GM12878 (cell line): ENCODE measurements at regions not wholly inside any gene's neighbourhood (a gene's known extent, or its start where the extent isn't known, plus 50 kb on each side); places are given as distances from the start of the nearest gene placed in this dataset.

ENCODE experiments used
- ATAC-seq: fragments of 200-7000 bp; cut with Tn5 transposase; 3 replicates; pipeline ENCODE4 v1.9.1; 2020; ENCODE audit warnings: mild to moderate bottlenecking, moderate library complexity
- BruUV-seq: library from RNA; stranded (reverse); fragments of 400-500 nt; replicated peaks from 2 replicates; lab custom pipeline; 2021; lab: Mats Ljungman, UMichigan
- CTCF ChIA-PET: fragments of 300-600 bp; sonication (Branson Sonifier 250); formaldehyde crosslinking; extraction: SDS; loops from one replicate; lab custom pipeline; 2021; ENCODE audit warnings: inconsistent platforms; lab: Yijun Ruan, JAX
- POLR2A ChIA-PET: fragments of 350-600 bp; formaldehyde crosslinking; extraction: SDS; loops from one replicate; lab custom pipeline; 2021; ENCODE audit warnings: inconsistent platforms; lab: Charles Lee
- RAD21 ChIA-PET: fragments of 300-600 bp; sonication (Branson Sonifier 250); formaldehyde crosslinking; loops from one replicate; lab custom pipeline; 2023; ENCODE audit warnings: antibody characterized with exemption; ENCODE audit not compliant: unreplicated experiment; lab: Charles Lee
- SMC1A ChIA-PET: fragments of 300-600 bp; sonication (Branson Sonifier 250); formaldehyde crosslinking; loops from one replicate; lab custom pipeline; 2023; ENCODE audit not compliant: unreplicated experiment, uncharacterized antibody; lab: Charles Lee
- DNase-seq: peaks from one replicate; pipeline ENCODE4 v3.0.0-alpha.2; 2011; ENCODE audit warnings: low read depth, low spot score
- FAIRE-seq: peaks from 3 replicates; lab custom pipeline; 2011; peaks lifted over from hg19 to GRCh38; lab: Jason Lieb, UNC
- H2AFZ ChIP-seq: 2 replicates; pipeline ENCODE4 v1.6.0; 2011; ENCODE audit warnings: low read depth, low read length, control low read depth; ENCODE audit not compliant: control insufficient read depth
- H3K27ac ChIP-seq: 2 replicates; pipeline ENCODE4 v1.5.1; 2011; ENCODE audit warnings: control low read depth; ENCODE audit not compliant: control insufficient read depth, insufficient read depth
- H3K27me3 ChIP-seq, 2 experiments: replicated peaks in 1 of 2; 2 replicates each; pipeline versions ENCODE4 v1.6.0 to v1.6.1; 2011; ENCODE audit warnings: low read length in 1 of 2; ENCODE audit not compliant: control insufficient read depth in 2 of 2, insufficient read depth in 2 of 2
- H3K36me3 ChIP-seq, 2 experiments: 2 replicates each; pipeline ENCODE4 v1.5.1; 2011; ENCODE audit warnings: low read length in 1 of 2; ENCODE audit not compliant: control insufficient read depth in 2 of 2, insufficient read depth in 2 of 2
- H3K4me1 ChIP-seq: 2 replicates; pipeline ENCODE4 v1.6.1; 2011; ENCODE audit warnings: mild to moderate bottlenecking, low read length, moderate library complexity, mixed read lengths; ENCODE audit not compliant: control insufficient read depth, insufficient read depth
- H3K4me2 ChIP-seq: 2 replicates; pipeline ENCODE4 v1.6.0; 2011; ENCODE audit warnings: control low read depth; ENCODE audit not compliant: control insufficient read depth, insufficient read depth
- H3K4me3 ChIP-seq: fragments of 200-600 bp; sonication (generic); 2 replicates; pipeline ENCODE4 v1.5.1; 2016
- H3K79me2 ChIP-seq: 2 replicates; pipeline ENCODE4 v1.6.0; 2011; ENCODE audit warnings: low read length; ENCODE audit not compliant: control insufficient read depth, insufficient read depth
- H3K9ac ChIP-seq: 2 replicates; pipeline ENCODE4 v1.8.0; 2011; ENCODE audit warnings: low read length, control low read depth, mixed read lengths; ENCODE audit not compliant: control insufficient read depth, insufficient read depth
- H3K9me3 ChIP-seq: replicated peaks from 3 replicates; pipeline ENCODE4 v1.5.1; 2011; ENCODE audit warnings: mild to moderate bottlenecking, low read length; ENCODE audit not compliant: control insufficient read depth, insufficient read depth
- H4K20me1 ChIP-seq: 2 replicates; pipeline ENCODE4 v1.6.0; 2011; ENCODE audit not compliant: control insufficient read depth, insufficient read depth
- CHD2 ChIP-seq: IDR thresholded peaks from 2 replicates; pipeline ENCODE4 v1.6.1; 2011; ENCODE audit warnings: low read depth, low read length, improper control_type of control experiment, borderline replicate concordance
- IKZF1 ChIP-seq: fragments of 450-650 bp; conservative IDR thresholded peaks from 2 replicates; pipeline ENCODE4 v1.6.1; 2017; ENCODE audit warnings: antibody characterized with exemption, mild to moderate bottlenecking
- NFIC ChIP-seq: IDR thresholded peaks from 2 replicates; pipeline ENCODE4 v1.6.1; 2012; ENCODE audit warnings: low read depth, mild to moderate bottlenecking, inconsistent platforms, low read length, moderate library complexity
- NFYB ChIP-seq: IDR thresholded peaks from 2 replicates; pipeline ENCODE4 v1.6.1; 2011; ENCODE audit warnings: low read depth, mild to moderate bottlenecking, low read length, improper control_type of control experiment, moderate library complexity; ENCODE audit not compliant: insufficient read depth
- NR2C1 ChIP-seq: fragments of 450-650 bp; IDR thresholded peaks from 2 replicates; pipeline ENCODE4 v1.6.1; 2017; ENCODE audit warnings: antibody characterized with exemption, mild to moderate bottlenecking, moderate library complexity
- PKNOX1 ChIP-seq: fragments of 450-650 bp; IDR thresholded peaks from 2 replicates; pipeline ENCODE4 v1.6.1; 2016; ENCODE audit warnings: mild to moderate bottlenecking
- RELB ChIP-seq: fragments of 450-650 bp; IDR thresholded peaks from 2 replicates; pipeline ENCODE4 v1.6.1; 2017; ENCODE audit warnings: low read depth, mild to moderate bottlenecking, moderate library complexity
- SIN3A ChIP-seq: IDR thresholded peaks from 2 replicates; pipeline ENCODE4 v1.6.1; 2012; ENCODE audit warnings: low read depth, low read length, improper control_type of control experiment
- SKIL ChIP-seq: fragments of 450-650 bp; IDR thresholded peaks from 2 replicates; pipeline ENCODE4 v1.6.1; 2017; ENCODE audit warnings: mild to moderate bottlenecking, low read depth, inconsistent platforms; ENCODE audit not compliant: poor library complexity, severe bottlenecking
- TCF7 ChIP-seq: IDR thresholded peaks from 2 replicates; pipeline ENCODE4 v1.6.1; 2014; ENCODE audit warnings: antibody characterized with exemption, borderline replicate concordance
- ZNF274 ChIP-seq: IDR thresholded peaks from one replicate; pipeline ENCODE4 v1.8.0; 2011; ENCODE audit not compliant: insufficient read length, insufficient read depth
- WGBS: methylation state at CpG from one replicate; pipeline ENCODE4 v1.1.6; 2016; ENCODE audit warnings: low lambda C conversion rate; ENCODE audit not compliant: insufficient replicate concordance, insufficient coverage; ENCODE audit errors: missing lambda C conversion rate; 5-methylcytosine and 5-hydroxymethylcytosine counted together
- in situ Hi-C: fragments of 300-500 bp; cut with MboI; formaldehyde crosslinking; loops from 9 replicates; pipeline ENCODE4 v1.14.3; 2018; ENCODE audit warnings: mixed read lengths
- intact Hi-C: fragments of 100-400 bp; cut with micrococcal nuclease; formaldehyde crosslinking; loops from one replicate; pipeline ENCODE4 v1.14.2; 2022; ENCODE audit not compliant: unreplicated experiment
- TF ChIP-seq, protein P1 (sequence below): fragments of 450-650 bp; IDR thresholded peaks from 2 replicates; pipeline ENCODE4 v1.6.1; 2017; ENCODE audit warnings: mild to moderate bottlenecking

- no peak overlapping the region for H3K4me2 ChIP-seq
- CTCF ChIA-PET, result no interaction called here
- WGBS, result 0% methylated on average over 4 of the region's 4 CpGs
- no peak overlapping the region for H3K4me3 ChIP-seq
- POLR2A ChIA-PET, result no interaction called here
- no peaks in the 10 kb centered on the region for H3K79me2 ChIP-seq
- no peak for ATAC-seq
- H3K27ac ChIP-seq, result no peak overlapping the region
- intact Hi-C loops (no loop called here), in situ Hi-C loops (no loop called here)
- TF ChIP-seq RELB (no peak), PKNOX1 (peak; percentile 35; the same call in 1 of the 2 replicates)
- no peaks in the 10 kb centered on the region; the same call in 2 of the 3 replicates for H3K9me3 ChIP-seq
- no peak for FAIRE-seq
- H3K27me3 ChIP-seq, result no peaks in the 10 kb centered on the region
- SMC1A ChIA-PET, result no interaction called here
- BruUV-seq, result no TSS peak
- no peak overlapping the region for H3K9ac ChIP-seq
- no peaks in the 10 kb centered on the region for H4K20me1 ChIP-seq
- H3K36me3 ChIP-seq, result no peaks in the 10 kb centered on the region
- H3K4me1 ChIP-seq, result no peaks in the 10 kb centered on the region
- DNase-seq, result no peak
- no peak overlapping the region for H2AFZ ChIP-seq
- RAD21 ChIA-PET, result no interaction called here
These were observed 450.8 kb downstream of the OCA2 start for GRCh38 chr15:27648359-27648758.

- ATAC-seq (no peak), DNase-seq (no peak), FAIRE-seq (no peak)
- Histone ChIP-seq H4K20me1 (no peaks in the 10 kb centered on the region), H3K9ac (no peak overlapping the region), H3K36me3 (no peaks in the 10 kb centered on the region), H3K4me3 (no peak overlapping the region), H3K79me2 (no peaks in the 10 kb centered on the region), H3K4me2 (no peak overlapping the region), H3K9me3 (no peaks in the 10 kb centered on the region; the same call in 2 of the 3 replicates), H3K4me1 (no peaks in the 10 kb centered on the region), H3K27me3 (no peaks in the 10 kb centered on the region), H2AFZ (no peak overlapping the region), H3K27ac (no peak overlapping the region)
- RAD21 ChIA-PET, result no interaction called here
- POLR2A ChIA-PET, result no interaction called here
- SMC1A ChIA-PET, result no interaction called here
- CTCF ChIA-PET, result no interaction called here
- no TSS peak for BruUV-seq
- WGBS, result 14% methylated on average over 6 of the region's 6 CpGs
- intact Hi-C loops (no loop called here), in situ Hi-C loops (no loop called here)
- TF ChIP-seq NFIC (no peak), CHD2 (no peak), SKIL (no peak), SIN3A (no peak), NR2C1 (no peak), ZNF274 (no peak), TCF7 (no peak), NFYB (no peak), IKZF1 (no peak)
- TF ChIP-seq, protein P1, sequence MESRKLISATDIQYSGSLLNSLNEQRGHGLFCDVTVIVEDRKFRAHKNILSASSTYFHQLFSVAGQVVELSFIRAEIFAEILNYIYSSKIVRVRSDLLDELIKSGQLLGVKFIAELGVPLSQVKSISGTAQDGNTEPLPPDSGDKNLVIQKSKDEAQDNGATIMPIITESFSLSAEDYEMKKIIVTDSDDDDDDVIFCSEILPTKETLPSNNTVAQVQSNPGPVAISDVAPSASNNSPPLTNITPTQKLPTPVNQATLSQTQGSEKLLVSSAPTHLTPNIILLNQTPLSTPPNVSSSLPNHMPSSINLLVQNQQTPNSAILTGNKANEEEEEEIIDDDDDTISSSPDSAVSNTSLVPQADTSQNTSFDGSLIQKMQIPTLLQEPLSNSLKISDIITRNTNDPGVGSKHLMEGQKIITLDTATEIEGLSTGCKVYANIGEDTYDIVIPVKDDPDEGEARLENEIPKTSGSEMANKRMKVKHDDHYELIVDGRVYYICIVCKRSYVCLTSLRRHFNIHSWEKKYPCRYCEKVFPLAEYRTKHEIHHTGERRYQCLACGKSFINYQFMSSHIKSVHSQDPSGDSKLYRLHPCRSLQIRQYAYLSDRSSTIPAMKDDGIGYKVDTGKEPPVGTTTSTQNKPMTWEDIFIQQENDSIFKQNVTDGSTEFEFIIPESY, result no peak
These were observed 452.6 kb downstream of the OCA2 start for GRCh38 chr15:27646531-27646930.
